Retinal pigment epithelial cell (primary cell): ENCODE measurements at regions not wholly inside any gene's neighbourhood (a gene's known extent, or its start where the extent isn't known, plus 50 kb on each side); places are given as distances from the start of the nearest gene placed in this dataset.
"Not testable (repeated sequence)": the region's sequence is repeated elsewhere in the genome, so short reads cannot be mapped to it uniquely, and the experiment has no call there.

Experiments
- DNase-seq: peaks from one replicate; pipeline ENCODE4 v3.0.0-alpha.2; 2010; ENCODE audit warnings: low read depth
- H3K4me3 ChIP-seq: 2 replicates; pipeline ENCODE4 v1.5.1; 2011; ENCODE audit warnings: mild to moderate bottlenecking, low read length, control low read depth, moderate library complexity
- CTCF ChIP-seq: conservative IDR thresholded peaks from 2 replicates; pipeline ENCODE4 v1.5.1; 2011; ENCODE audit warnings: low read depth, low read length, control low read depth, inconsistent platforms

- no peak overlapping the region for H3K4me3 ChIP-seq
- peak; percentile 55 for DNase-seq
- TF ChIP-seq CTCF: no peak
These were observed 167.2 kb downstream of the RAMP3 start for GRCh38 chr7:45324683-45325237.

GRCh38 chr7:45325378-45325777 lies 167.8 kb downstream of the RAMP3 start:
- no peak overlapping the region for H3K4me3 ChIP-seq
- TF ChIP-seq CTCF: no peak
- DNase-seq: no peak

- DNase-seq: peak; percentile 95
- H3K4me3 ChIP-seq: no peak overlapping the region
- TF ChIP-seq CTCF: no peak
These were observed 170.9 kb downstream of the RAMP3 start for GRCh38 chr7:45328403-45328981.

GRCh38 chr7:45331563-45331962 lies 174.0 kb downstream of the RAMP3 start:
- no peak for TF ChIP-seq CTCF
- no peak for DNase-seq
- H3K4me3 ChIP-seq: no peak overlapping the region

GRCh38 chr7:45335024-45335423 lies 177.4 kb downstream of the RAMP3 start:
- not testable (repeated sequence) for DNase-seq

GRCh38 chr7:45342236-45342635 lies 184.6 kb downstream of the RAMP3 start:
- H3K4me3 ChIP-seq: no peak overlapping the region
- TF ChIP-seq CTCF: no peak
- DNase-seq: no peak

More at GRCh38 chr7:45335024-45335423, 177.4 kb downstream of the RAMP3 start:
- not testable (repeated sequence) for H3K4me3 ChIP-seq

- no peak overlapping the region for H3K4me3 ChIP-seq
- no peak for TF ChIP-seq CTCF
- no peak for DNase-seq
These were observed 186.2 kb downstream of the RAMP3 start for GRCh38 chr7:45343746-45344145.
